Neuron (in vitro differentiated cells): ENCODE measurements at regions not wholly inside any gene's neighbourhood (a gene's known extent, or its start where the extent isn't known, plus 50 kb on each side); places are given as distances from the start of the nearest gene placed in this dataset.

Experiments used
- H2AFZ ChIP-seq: one replicate; pipeline ENCODE4 v1.6.1; 2013; ENCODE audit warnings: low read depth, mild to moderate bottlenecking, inconsistent platforms, low read length, moderate library complexity
- H3K27me3 ChIP-seq: one replicate; pipeline ENCODE4 v1.6.1; 2013; ENCODE audit warnings: low read length; ENCODE audit not compliant: insufficient read depth
- H3K36me3 ChIP-seq: one replicate; pipeline ENCODE4 v1.6.1; 2013; ENCODE audit warnings: low read length; ENCODE audit not compliant: insufficient read depth
- H3K4me1 ChIP-seq: one replicate; pipeline ENCODE4 v1.6.1; 2013; ENCODE audit warnings: low read length; ENCODE audit not compliant: insufficient read depth
- H3K4me3 ChIP-seq: 2 replicates; pipeline ENCODE4 v1.5.1; 2013; ENCODE audit warnings: mild to moderate bottlenecking, low read length, moderate library complexity
- H3K9me3 ChIP-seq: one replicate; pipeline ENCODE4 v1.6.1; 2013; ENCODE audit warnings: low read length

DNA sequence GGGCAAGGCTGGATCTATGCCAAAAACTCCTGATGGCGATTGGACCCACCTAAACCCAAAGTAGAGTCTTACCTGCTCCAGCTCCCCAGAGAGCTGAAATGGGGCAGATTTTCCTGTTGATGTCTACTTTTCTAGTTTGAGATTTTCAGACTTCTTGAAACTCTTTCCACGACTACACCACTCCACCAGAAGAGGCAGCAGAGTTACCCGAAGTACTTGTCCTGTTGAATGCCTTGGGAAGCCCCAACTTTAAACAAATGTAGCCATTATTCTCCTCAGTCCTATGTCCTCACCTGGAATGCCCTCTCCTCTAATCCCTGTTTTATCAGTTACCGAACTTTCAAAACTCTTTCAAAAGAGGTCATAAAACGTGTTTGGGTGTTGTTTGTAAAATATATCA, 843.8 kb downstream of the VGLL3 start:
- Histone ChIP-seq H3K4me3 (no peak overlapping the region), H3K9me3 (no peaks in the 10 kb centered on the region), H3K27me3 (no peaks in the 10 kb centered on the region), H3K36me3 (no peaks in the 10 kb centered on the region), H3K4me1 (no peaks in the 10 kb centered on the region), H2AFZ (no peak overlapping the region)

DNA sequence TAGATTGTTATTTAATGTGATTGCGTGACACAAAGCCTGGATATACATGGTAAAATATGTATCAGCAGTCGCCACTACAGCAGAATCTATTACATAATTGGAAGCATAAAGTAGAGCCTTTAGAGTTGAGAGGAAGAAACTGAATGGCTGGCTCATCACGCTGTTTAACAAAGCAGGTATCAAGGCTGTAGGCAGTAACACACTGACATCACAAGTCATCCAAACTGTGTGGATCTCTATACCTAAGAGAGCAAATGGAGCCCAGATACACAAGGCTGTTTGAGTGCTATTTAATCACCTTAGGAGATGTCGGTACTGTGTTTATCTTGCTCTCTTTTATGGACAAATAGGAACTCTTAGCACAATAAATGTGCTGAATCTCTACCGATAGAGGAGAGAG, 864.4 kb downstream of the VGLL3 start:
- Histone ChIP-seq H3K9me3 (peaks cover 2% of the 10 kb centered on the region), H3K27me3 (no peaks in the 10 kb centered on the region), H3K4me3 (no peak overlapping the region), H3K36me3 (no peaks in the 10 kb centered on the region), H3K4me1 (peaks cover 11% of the 10 kb centered on the region), H2AFZ (no peak overlapping the region)
